GM06990 (cell line): ENCODE measurements at regions not wholly inside any gene's neighbourhood (a gene's known extent, or its start where the extent isn't known, plus 50 kb on each side); places are given as distances from the start of the nearest gene placed in this dataset.
"Not testable (repeated sequence)": the region's sequence is repeated elsewhere in the genome, so short reads cannot be mapped to it uniquely, and the experiment has no call there.

Experiments
- DNase-seq: peaks from one replicate; pipeline ENCODE4 v3.0.0-alpha.2; 2011; ENCODE audit not compliant: insufficient read length; ENCODE audit errors: extremely low read depth
- H3K27me3 ChIP-seq: replicated peaks from 2 replicates; pipeline ENCODE4 v1.6.0; 2011; ENCODE audit warnings: low read length; ENCODE audit not compliant: control insufficient read depth, insufficient read depth
- H3K36me3 ChIP-seq: 2 replicates; pipeline ENCODE4 v1.5.1; 2011; ENCODE audit warnings: low read length; ENCODE audit not compliant: control insufficient read depth, insufficient read depth
- H3K4me3 ChIP-seq: replicated peaks from 2 replicates; pipeline ENCODE4 v1.5.1; 2011; ENCODE audit warnings: low read depth, mild to moderate bottlenecking, control low read depth, low read length
- TF ChIP-seq, protein P1 (sequence below): IDR thresholded peaks from 2 replicates; pipeline ENCODE4 v1.5.1; 2011; ENCODE audit warnings: low read length, control low read depth, mild to moderate bottlenecking, inconsistent platforms; ENCODE audit not compliant: insufficient read depth, poor library complexity, severe bottlenecking

DNA sequence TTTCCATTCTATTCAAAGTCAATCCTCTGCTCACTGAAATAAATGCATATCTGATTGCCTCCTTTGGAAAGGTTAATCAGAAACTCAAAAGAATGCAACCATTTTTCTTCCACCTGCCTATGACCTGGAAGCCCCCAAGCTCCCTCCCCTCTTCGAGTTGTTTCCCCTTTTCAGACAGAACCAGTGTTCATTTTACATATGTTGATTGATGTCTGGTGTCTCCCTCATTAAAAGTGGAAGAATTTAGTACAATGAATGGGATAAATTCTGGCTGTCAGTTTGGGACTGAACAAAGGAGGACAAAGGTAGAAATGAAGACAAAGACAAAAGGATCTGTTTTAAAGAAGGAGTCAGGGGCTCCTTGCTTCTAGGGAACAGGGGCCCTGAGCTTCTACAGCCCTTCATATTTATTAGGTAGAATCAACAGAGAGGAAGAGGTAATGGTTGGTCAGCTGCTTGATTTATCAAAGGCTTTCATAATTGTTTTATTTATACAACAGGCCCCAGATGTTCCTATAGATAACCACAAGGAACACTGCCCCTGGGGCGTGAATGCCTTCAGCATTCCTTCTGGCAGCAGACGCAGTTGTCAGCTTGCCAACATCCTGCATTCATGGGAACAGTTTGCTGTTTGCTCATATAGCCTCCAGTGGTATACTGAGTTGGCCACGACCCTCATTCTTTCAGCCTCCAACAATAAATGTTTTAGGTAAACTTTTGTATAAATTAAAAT, 949.8 kb upstream of the LRATD1 start:
- TF ChIP-seq, protein P1, sequence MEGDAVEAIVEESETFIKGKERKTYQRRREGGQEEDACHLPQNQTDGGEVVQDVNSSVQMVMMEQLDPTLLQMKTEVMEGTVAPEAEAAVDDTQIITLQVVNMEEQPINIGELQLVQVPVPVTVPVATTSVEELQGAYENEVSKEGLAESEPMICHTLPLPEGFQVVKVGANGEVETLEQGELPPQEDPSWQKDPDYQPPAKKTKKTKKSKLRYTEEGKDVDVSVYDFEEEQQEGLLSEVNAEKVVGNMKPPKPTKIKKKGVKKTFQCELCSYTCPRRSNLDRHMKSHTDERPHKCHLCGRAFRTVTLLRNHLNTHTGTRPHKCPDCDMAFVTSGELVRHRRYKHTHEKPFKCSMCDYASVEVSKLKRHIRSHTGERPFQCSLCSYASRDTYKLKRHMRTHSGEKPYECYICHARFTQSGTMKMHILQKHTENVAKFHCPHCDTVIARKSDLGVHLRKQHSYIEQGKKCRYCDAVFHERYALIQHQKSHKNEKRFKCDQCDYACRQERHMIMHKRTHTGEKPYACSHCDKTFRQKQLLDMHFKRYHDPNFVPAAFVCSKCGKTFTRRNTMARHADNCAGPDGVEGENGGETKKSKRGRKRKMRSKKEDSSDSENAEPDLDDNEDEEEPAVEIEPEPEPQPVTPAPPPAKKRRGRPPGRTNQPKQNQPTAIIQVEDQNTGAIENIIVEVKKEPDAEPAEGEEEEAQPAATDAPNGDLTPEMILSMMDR, result no peak
- Histone ChIP-seq H3K4me3 (no peak overlapping the region), H3K36me3 (no peaks in the 10 kb centered on the region), H3K27me3 (no peaks in the 10 kb centered on the region)
- no peak for DNase-seq

DNA sequence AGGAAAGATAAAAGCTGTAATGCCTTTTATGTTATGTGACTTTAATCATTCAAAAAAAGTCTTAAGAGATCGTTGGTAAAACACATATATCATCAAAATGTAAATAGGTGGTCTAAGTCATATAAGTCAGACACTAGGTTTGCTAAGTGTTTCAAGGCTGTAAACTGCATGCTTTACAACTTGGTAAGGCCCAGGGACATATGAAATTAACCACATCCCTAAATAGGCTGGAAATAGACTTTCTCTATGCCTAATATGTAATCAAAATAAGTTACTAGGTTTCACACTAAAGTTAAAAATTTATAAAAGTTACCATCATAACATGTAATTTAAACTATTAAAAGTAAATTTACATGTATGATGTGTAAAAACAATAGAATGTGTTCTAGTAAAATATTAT, 946.3 kb upstream of the LRATD1 start:
- DNase-seq, result no peak
- Histone ChIP-seq H3K36me3 (no peaks in the 10 kb centered on the region), H3K4me3 (no peak overlapping the region), H3K27me3 (no peaks in the 10 kb centered on the region)
- TF ChIP-seq, protein P1, result no peak

DNA sequence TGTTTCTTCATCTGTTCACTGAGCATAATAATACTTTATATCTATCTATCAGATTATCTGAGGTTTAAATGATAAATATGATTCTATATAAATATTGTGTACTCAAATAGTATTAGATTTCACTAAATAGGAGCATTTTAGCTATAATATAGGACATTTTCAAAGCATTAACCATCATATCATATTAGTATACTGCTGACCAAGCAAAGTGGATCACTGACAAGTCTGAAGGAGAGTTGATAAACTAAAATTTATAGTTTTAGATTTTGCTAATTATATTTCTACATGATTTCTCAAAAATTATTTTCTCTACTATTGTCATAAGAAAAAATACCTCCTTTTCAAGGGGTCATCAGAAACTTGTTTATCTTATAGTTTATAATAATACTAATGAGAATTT, 937.8 kb upstream of the LRATD1 start:
- Histone ChIP-seq H3K36me3 (no peaks in the 10 kb centered on the region), H3K4me3 (no peak overlapping the region), H3K27me3 (no peaks in the 10 kb centered on the region)
- DNase-seq, result no peak
- TF ChIP-seq, protein P1, result no peak

DNA sequence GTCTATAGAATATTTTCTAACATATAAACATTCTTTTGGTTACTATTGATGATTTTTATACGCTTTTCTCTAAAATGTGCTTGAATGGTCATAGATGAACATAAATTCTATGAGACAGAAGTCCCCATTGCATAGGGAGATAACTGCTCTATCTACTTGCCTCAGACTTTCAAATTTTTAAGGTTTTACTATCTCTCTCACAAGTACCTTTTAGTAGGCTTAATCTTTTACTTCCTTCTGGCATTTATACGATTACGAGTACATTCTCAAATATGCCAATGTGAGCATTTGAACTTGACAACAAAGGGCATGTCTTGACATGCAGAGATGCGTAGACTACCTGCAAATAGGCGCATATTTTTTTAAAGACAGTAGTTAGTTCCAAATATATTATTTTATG, 935.9 kb upstream of the LRATD1 start:
- no peak for DNase-seq
- H3K4me3 ChIP-seq, result no peak overlapping the region
- no peaks in the 10 kb centered on the region for H3K27me3 ChIP-seq
- H3K36me3 ChIP-seq, result no peaks in the 10 kb centered on the region
- TF ChIP-seq, protein P1, result no peak

GRCh38 chr2:13698847-13699246, 933.7 kb upstream of the LRATD1 start:
- Histone ChIP-seq H3K4me3 (no peak overlapping the region), H3K27me3 (no peaks in the 10 kb centered on the region), H3K36me3 (no peaks in the 10 kb centered on the region)
- TF ChIP-seq, protein P1, result no peak
- DNase-seq, result no peak

- H3K27me3 ChIP-seq, H3K4me3 ChIP-seq, H3K36me3 ChIP-seq, DNase-seq: not testable (repeated sequence)
These were observed 932.6 kb upstream of the LRATD1 start for GRCh38 chr2:13699939-13700338.
